GM12891 (cell line): ENCODE measurements at regions not wholly inside any gene's neighbourhood (a gene's known extent, or its start where the extent isn't known, plus 50 kb on each side); places are given as distances from the start of the nearest gene placed in this dataset.

Experiments used
- DNase-seq: peaks from one replicate; pipeline ENCODE4 v3.0.0; 2011; ENCODE audit warnings: low spot score; ENCODE audit not compliant: insufficient read length
- FAIRE-seq: peaks from 2 replicates; lab custom pipeline; 2011; peaks lifted over from hg19 to GRCh38; lab: Jason Lieb, UNC
- PAX5 ChIP-seq: IDR thresholded peaks from 2 replicates; pipeline ENCODE4 v1.6.1; 2011; ENCODE audit warnings: low read length, moderate library complexity, mild to moderate bottlenecking; ENCODE audit not compliant: insufficient read depth, severe bottlenecking
- POLR2A ChIP-seq: IDR thresholded peaks from 2 replicates; pipeline ENCODE4 v1.6.1; 2011; ENCODE audit warnings: low read depth, low read length, control low read depth
- POLR2AphosphoS5 ChIP-seq: IDR thresholded peaks from 2 replicates; pipeline ENCODE4 v1.6.1; 2011; ENCODE audit warnings: low read depth, low read length, control low read depth
- POU2F2 ChIP-seq: IDR thresholded peaks from 2 replicates; pipeline ENCODE4 v1.6.1; 2011; ENCODE audit warnings: low read depth, mild to moderate bottlenecking, control low read depth, low read length, moderate library complexity
- SPI1 ChIP-seq: IDR thresholded peaks from 2 replicates; pipeline ENCODE4 v1.6.1; 2011; ENCODE audit warnings: low read depth, low read length, control low read depth
- TAF1 ChIP-seq: IDR thresholded peaks from 2 replicates; pipeline ENCODE4 v1.6.1; 2011; ENCODE audit warnings: low read depth, low read length, control low read depth

DNA sequence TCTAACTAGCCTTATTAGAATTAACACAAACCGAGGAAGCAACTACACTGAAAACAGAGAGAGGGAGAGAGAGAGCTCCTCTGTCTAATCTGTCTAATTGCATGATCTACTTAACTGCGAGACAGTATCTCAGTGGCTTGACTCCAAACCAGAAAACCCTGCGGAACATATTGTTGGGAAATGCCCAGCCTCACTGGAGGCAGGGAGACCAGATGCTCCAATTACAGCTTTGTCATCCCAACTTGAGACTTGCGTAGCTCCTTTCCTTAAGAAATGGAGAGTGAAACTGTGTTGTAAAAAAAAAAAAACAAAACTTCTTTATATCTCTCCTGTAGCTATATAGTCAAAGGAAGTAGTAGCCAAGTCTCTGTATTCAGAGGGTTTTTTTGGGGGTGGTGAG lies 52.0 kb upstream of the ZNRF2 start:
- FAIRE-seq: no peak
- no peak for DNase-seq
- TF ChIP-seq PAX5 (no peak), POLR2AphosphoS5 (no peak), POU2F2 (no peak), TAF1 (no peak), SPI1 (no peak), POLR2A (no peak)
